ENCODE measurements at regions not wholly inside any gene's neighbourhood (a gene's known extent, or its start where the extent isn't known, plus 50 kb on each side); places are given as distances from the start of the nearest gene placed in this dataset.

DNA sequence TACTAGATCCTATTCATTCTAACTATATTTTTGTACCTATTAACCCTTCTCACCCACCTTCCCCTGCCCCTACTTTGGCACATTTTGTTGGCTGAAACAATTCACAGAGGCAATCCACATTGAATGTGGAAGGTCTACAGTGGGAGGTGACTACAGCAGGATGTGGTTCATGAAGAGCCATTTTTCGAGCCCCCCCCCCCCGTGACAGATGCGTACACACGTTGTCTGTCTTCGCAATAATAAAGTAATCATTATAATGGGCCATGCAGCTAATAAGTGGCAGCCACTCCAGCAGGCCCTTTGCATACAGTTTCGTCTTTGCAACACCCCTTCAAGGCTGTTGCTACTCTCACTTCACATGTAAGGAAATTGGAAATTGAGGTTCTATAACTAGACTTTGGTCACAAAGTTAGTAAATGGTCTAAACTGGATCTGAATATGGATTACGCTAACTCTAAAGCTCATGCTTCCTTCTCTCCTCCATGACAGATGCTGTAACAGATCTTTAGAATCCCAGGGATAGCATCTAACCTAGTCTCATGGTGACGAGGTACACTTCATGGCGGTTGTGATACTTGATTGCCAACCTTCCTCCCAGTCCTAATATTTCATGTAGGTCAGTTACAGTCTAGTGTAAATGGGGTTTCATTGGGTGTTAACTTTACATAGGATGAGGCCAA, 176.8 kb downstream of the MYCN start:
- Histone ChIP-seq H3K27ac (ENCODE audit: insufficient read length, low read depth, low read length) (no peak overlapping the region), H3K4me2 (ENCODE audit: insufficient read depth, insufficient read length, low read length) (no peak overlapping the region), H3K18ac (ENCODE audit: insufficient read length, low read depth, low read length) (no peak overlapping the region), H2BK20ac (ENCODE audit: low read depth, low read length, poor library complexity, severe bottlenecking) (no peak overlapping the region), H3T11ph (ENCODE audit: low read length) (no peak overlapping the region), H3K14ac (ENCODE audit: insufficient read depth, low read length) (no peak overlapping the region), H4K5ac (ENCODE audit: insufficient read length, low read depth, low read length) (no peak overlapping the region), H4K20me1 (ENCODE audit: control insufficient read depth, insufficient read depth, insufficient read length) (no peaks in the 10 kb centered on the region), H4K91ac (ENCODE audit: insufficient read length, low read depth, low read length) (no peak overlapping the region), H2BK15ac (ENCODE audit: low read depth, low read length) (no peak overlapping the region), H3K4me1 (ENCODE audit: insufficient read depth, low read length) (no peaks in the 10 kb centered on the region), H3K23ac (ENCODE audit: insufficient read length, low read depth, low read length) (no peak overlapping the region), H2BK5ac (ENCODE audit: insufficient read length, low read length) (no peak overlapping the region), H3K56ac (ENCODE audit: insufficient read length, low read depth, low read length) (no peak overlapping the region), H3K23me2 (ENCODE audit: insufficient read length, low read depth, low read length, poor library complexity, severe bottlenecking) (no peaks in the 10 kb centered on the region), H3K9ac (ENCODE audit: extremely low read depth, insufficient read length, low read length) (no peak overlapping the region), H3K9me3 (ENCODE audit: control insufficient read depth, low read depth, low read length) (peaks cover 5% of the 10 kb centered on the region), H3K79me1 (ENCODE audit: insufficient read depth, low read depth, low read length, poor library complexity, severe bottlenecking) (no peaks in the 10 kb centered on the region), H2AK5ac (ENCODE audit: insufficient read length, low read length) (no peak overlapping the region), H3K27me3 (ENCODE audit: insufficient read depth, low read length) (no peaks in the 10 kb centered on the region), H3K79me2 (ENCODE audit: insufficient read depth, low read length) (no peaks in the 10 kb centered on the region), H2AFZ (ENCODE audit: low read length) (no peak overlapping the region), H4K8ac (replicated peaks; ENCODE audit: insufficient read length, low read depth, low read length) (no peak overlapping the region), H2BK120ac (ENCODE audit: low read depth, low read length, poor library complexity, severe bottlenecking) (no peak overlapping the region), H3K4ac (ENCODE audit: low read depth, low read length) (no peak overlapping the region), H2BK12ac (ENCODE audit: insufficient read length, low read depth, low read length) (no peak overlapping the region)
- no peak for DNase-seq
- Mint-ChIP-seq H3K4me1 (peaks cover 19 to 23% of the 10 kb centered on the region in 2 experiments), H3K27ac (no peak overlapping the region), H3K9me3 (peaks cover 0 to 7% of the 10 kb centered on the region in 2 experiments; a peak in 3 of 5 replicates), H3K27me3 (ENCODE audit: low read depth) (no peaks in the 10 kb centered on the region), H3K36me3 (ENCODE audit: insufficient read depth in 1 of 3, low read depth in 3 of 3) (peaks cover 6 to 11% (median 9%) of the 10 kb centered on the region in 3 experiments; a peak in 5 of 7 replicates), H3K4me3 (no peak overlapping the region)
- no CpG with 5 or more reads among the region's 9 CpGs for WGBS (ENCODE audit: extremely low coverage, insufficient read length, low lambda C conversion rate)
- no peak for TF ChIP-seq CTCF (conservative IDR thresholded peaks at IDR 0.05)

Measured in H9 (cell line).